ENCODE measurements at regions not wholly inside any gene's neighbourhood (a gene's known extent, or its start where the extent isn't known, plus 50 kb on each side); places are given as distances from the start of the nearest gene placed in this dataset.

GRCh38 chr14:58716706-58717105, 78.9 kb downstream of the DACT1 start:
- TF ChIP-seq CTCF (IDR thresholded peaks at IDR 0.05; ENCODE audit: low read length) (no peak), EZH2 (IDR thresholded peaks at IDR 0.05; ENCODE audit: borderline replicate concordance, low read length) (no peak)

Measured in OCI-LY1 (cell line).